ENCODE measurements at regions not wholly inside any gene's neighbourhood (a gene's known extent, or its start where the extent isn't known, plus 50 kb on each side); places are given as distances from the start of the nearest gene placed in this dataset.

DNA sequence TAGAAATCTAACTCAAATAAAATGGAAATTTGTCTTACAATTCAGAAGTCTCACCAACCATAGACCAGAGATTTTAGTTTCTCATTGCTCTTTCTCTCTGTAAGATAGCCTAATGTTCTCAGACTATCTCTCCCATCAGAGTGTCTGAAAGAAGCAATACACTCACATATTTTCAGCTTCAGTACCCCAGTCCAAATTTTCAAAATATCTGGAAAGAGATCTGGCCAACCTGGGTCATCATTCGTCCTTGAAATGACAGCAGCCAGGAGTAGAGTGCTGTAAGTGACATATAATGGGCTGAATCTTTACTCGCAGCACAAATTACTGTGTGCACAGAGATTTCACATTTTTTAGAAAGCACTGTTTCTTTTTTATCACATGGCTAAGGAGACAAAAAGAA is 313.3 kb upstream of the PRR16 start:
- H3K79me2 ChIP-seq (ENCODE audit: control insufficient read depth, insufficient read depth, low read length): no peaks in the 10 kb centered on the region
- WGBS (ENCODE audit: insufficient coverage, low coverage, missing lambda C conversion rate): 6% methylated on average over 2 of the region's 2 CpGs
- no peak overlapping the region for H3K4me3 ChIP-seq
- H3K9me3 ChIP-seq (replicated peaks; ENCODE audit: control insufficient read depth, insufficient read depth, low read depth, low read length): no peaks in the 10 kb centered on the region; the same call in 1 of the 2 replicates
- H3K9ac ChIP-seq (ENCODE audit: insufficient read depth in 1 of 2, low read depth in 2 of 2, low read length in 2 of 2): no peak overlapping the region
- DNase-seq (ENCODE audit: extremely low read depth in 1 of 4, low spot score in 3 of 4) (no peak), ATAC-seq (no peak), FAIRE-seq (no peak)
- BruUV-seq (replicated peaks): no TSS peak
- in situ Hi-C loops (cut with MboI): no loop called here
- H3K9me1 ChIP-seq (ENCODE audit: control insufficient read depth, insufficient read depth, low read length): no peaks in the 10 kb centered on the region
- ChIA-PET CTCF (ENCODE audit: low intra/inter-chr PET ratio) (no interaction called here), POLR2A (no interaction called here)
- no peak overlapping the region for H2AFZ ChIP-seq (ENCODE audit: low read depth, low read length)
- TF ChIP-seq, protein P1, sequence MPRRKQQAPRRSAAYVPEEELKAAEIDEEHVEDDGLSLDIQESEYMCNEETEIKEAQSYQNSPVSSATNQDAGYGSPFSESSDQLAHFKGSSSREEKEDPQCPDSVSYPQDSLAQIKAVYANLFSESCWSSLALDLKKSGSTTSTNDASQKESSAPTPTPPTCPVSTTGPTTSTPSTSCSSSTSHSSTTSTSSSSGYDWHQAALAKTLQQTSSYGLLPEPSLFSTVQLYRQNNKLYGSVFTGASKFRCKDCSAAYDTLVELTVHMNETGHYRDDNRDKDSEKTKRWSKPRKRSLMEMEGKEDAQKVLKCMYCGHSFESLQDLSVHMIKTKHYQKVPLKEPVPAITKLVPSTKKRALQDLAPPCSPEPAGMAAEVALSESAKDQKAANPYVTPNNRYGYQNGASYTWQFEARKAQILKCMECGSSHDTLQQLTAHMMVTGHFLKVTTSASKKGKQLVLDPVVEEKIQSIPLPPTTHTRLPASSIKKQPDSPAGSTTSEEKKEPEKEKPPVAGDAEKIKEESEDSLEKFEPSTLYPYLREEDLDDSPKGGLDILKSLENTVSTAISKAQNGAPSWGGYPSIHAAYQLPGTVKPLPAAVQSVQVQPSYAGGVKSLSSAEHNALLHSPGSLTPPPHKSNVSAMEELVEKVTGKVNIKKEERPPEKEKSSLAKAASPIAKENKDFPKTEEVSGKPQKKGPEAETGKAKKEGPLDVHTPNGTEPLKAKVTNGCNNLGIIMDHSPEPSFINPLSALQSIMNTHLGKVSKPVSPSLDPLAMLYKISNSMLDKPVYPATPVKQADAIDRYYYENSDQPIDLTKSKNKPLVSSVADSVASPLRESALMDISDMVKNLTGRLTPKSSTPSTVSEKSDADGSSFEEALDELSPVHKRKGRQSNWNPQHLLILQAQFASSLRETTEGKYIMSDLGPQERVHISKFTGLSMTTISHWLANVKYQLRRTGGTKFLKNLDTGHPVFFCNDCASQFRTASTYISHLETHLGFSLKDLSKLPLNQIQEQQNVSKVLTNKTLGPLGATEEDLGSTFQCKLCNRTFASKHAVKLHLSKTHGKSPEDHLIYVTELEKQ (CRISPR knock-in tag; IDR thresholded peaks at IDR 0.05): no peak
- H3K27me3 ChIP-seq (ENCODE audit: control insufficient read depth in 2 of 2, insufficient read depth in 2 of 2, low read length in 2 of 2): no peaks in the 10 kb centered on the region
- intact Hi-C loops (cut with micrococcal nuclease): no loop called here
- H3K4me1 ChIP-seq (replicated peaks in 1 of 2; ENCODE audit: control insufficient read depth in 2 of 2, insufficient read depth in 2 of 2, low read length in 2 of 2): no peaks in the 10 kb centered on the region
- H3K4me2 ChIP-seq (ENCODE audit: insufficient read depth, low read length): no peak overlapping the region
- no peaks in the 10 kb centered on the region for H4K20me1 ChIP-seq (replicated peaks; ENCODE audit: control insufficient read depth, insufficient read depth, low read length)
- no peak overlapping the region for H3K27ac ChIP-seq (ENCODE audit: extremely low read depth, low read depth, low read length)
- H3K36me3 ChIP-seq (ENCODE audit: control insufficient read depth, insufficient read depth, low read length): no peaks in the 10 kb centered on the region

DNA sequence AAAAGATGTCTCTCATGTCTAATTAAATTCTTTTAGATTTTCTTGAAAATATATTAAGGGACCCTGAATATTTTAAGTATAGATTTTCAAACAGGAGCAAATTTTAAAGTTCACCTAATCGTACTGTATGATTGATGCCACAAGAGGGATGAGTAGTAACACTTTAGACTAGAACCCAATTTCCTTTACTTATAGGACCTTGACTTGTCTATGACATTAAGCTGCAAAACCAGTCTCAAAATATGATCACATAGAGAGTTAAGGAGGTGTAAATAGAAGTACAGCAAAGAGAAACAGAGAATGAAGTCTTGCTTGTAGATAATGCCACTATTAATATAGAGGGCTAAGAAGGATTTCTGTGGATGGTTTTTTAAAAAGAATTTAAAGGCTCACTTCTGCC is 312.9 kb upstream of the PRR16 start:
- Histone ChIP-seq H3K9me3 (replicated peaks; ENCODE audit: control insufficient read depth, insufficient read depth, low read depth, low read length) (no peaks in the 10 kb centered on the region; the same call in 1 of the 2 replicates), H3K27me3 (ENCODE audit: control insufficient read depth in 2 of 2, insufficient read depth in 2 of 2, low read length in 2 of 2) (no peaks in the 10 kb centered on the region), H2AFZ (ENCODE audit: low read depth, low read length) (no peak overlapping the region), H3K4me2 (ENCODE audit: insufficient read depth, low read length) (no peak overlapping the region), H3K9me1 (ENCODE audit: control insufficient read depth, insufficient read depth, low read length) (no peaks in the 10 kb centered on the region), H3K27ac (ENCODE audit: extremely low read depth, low read depth, low read length) (no peak overlapping the region), H3K36me3 (ENCODE audit: control insufficient read depth, insufficient read depth, low read length) (no peaks in the 10 kb centered on the region), H4K20me1 (replicated peaks; ENCODE audit: control insufficient read depth, insufficient read depth, low read length) (no peaks in the 10 kb centered on the region), H3K9ac (ENCODE audit: insufficient read depth in 1 of 2, low read depth in 2 of 2, low read length in 2 of 2) (no peak overlapping the region), H3K79me2 (ENCODE audit: control insufficient read depth, insufficient read depth, low read length) (no peaks in the 10 kb centered on the region), H3K4me3 (no peak overlapping the region), H3K4me1 (replicated peaks in 1 of 2; ENCODE audit: control insufficient read depth in 2 of 2, insufficient read depth in 2 of 2, low read length in 2 of 2) (no peaks in the 10 kb centered on the region)
- 11% methylated on average over 1 of the region's 1 CpG for WGBS (ENCODE audit: insufficient coverage, low coverage, missing lambda C conversion rate)
- no peak for DNase-seq (ENCODE audit: extremely low read depth in 1 of 4, low spot score in 3 of 4)
- intact Hi-C loops (cut with micrococcal nuclease): no loop called here
- BruUV-seq (replicated peaks): no TSS peak
- no peak for ATAC-seq
- CTCF ChIA-PET (ENCODE audit: low intra/inter-chr PET ratio): no interaction called here
- TF ChIP-seq CHCHD3 (CRISPR knock-in tag; IDR thresholded peaks at IDR 0.05): no peak
- no peak for TF ChIP-seq ARNT (IDR thresholded peaks at IDR 0.05)
- no peak for TF ChIP-seq POLR2B (IDR thresholded peaks at IDR 0.05; ENCODE audit: low read depth, partially characterized antibody)
- FAIRE-seq: no peak
- POLR2A ChIA-PET: no interaction called here
- in situ Hi-C loops (cut with MboI): no loop called here

All from K562 (cell line).